SK-N-SH (cell line): ENCODE measurements at regions not wholly inside any gene's neighbourhood (a gene's known extent, or its start where the extent isn't known, plus 50 kb on each side); places are given as distances from the start of the nearest gene placed in this dataset.

Experiments used
- ELF1 ChIP-seq: IDR thresholded peaks from 2 replicates; pipeline ENCODE4 v1.4.0; 2012
- MEF2A ChIP-seq: IDR thresholded peaks from 2 replicates; pipeline ENCODE4 v1.4.0; 2012; ENCODE audit warnings: low read depth, borderline replicate concordance
- POLR2AphosphoS5 ChIP-seq: IDR thresholded peaks from 2 replicates; pipeline ENCODE4 v1.6.1; 2012; ENCODE audit warnings: low read depth, low read length
- RAD21 ChIP-seq: IDR thresholded peaks from 2 replicates; pipeline ENCODE4 v1.6.1; 2012; ENCODE audit warnings: mild to moderate bottlenecking, low read length
- RXRA ChIP-seq: IDR thresholded peaks from 2 replicates; pipeline ENCODE4 v1.4.0; 2012; ENCODE audit warnings: low read depth, mild to moderate bottlenecking, borderline replicate concordance
- TAF1 ChIP-seq: IDR thresholded peaks from 2 replicates; pipeline ENCODE4 v1.6.1; 2012; ENCODE audit warnings: low read depth, mild to moderate bottlenecking, low read length, moderate library complexity, borderline replicate concordance
- USF2 ChIP-seq: fragments of 150-350 bp; IDR thresholded peaks from 2 replicates; pipeline ENCODE4 v1.6.1; 2017; ENCODE audit warnings: antibody characterized with exemption, low read length, low read depth, borderline replicate concordance
- TF ChIP-seq, protein P1 (sequence below): fragments of 200-600 bp; sonication (generic); IDR thresholded peaks from 2 replicates; pipeline ENCODE4 v1.6.1; 2017; ENCODE audit warnings: antibody characterized with exemption, mild to moderate bottlenecking, moderate library complexity
- TF ChIP-seq, protein P2 (sequence below): IDR thresholded peaks from 2 replicates; pipeline ENCODE4 v1.4.0; 2012; ENCODE audit warnings: low read depth

DNA sequence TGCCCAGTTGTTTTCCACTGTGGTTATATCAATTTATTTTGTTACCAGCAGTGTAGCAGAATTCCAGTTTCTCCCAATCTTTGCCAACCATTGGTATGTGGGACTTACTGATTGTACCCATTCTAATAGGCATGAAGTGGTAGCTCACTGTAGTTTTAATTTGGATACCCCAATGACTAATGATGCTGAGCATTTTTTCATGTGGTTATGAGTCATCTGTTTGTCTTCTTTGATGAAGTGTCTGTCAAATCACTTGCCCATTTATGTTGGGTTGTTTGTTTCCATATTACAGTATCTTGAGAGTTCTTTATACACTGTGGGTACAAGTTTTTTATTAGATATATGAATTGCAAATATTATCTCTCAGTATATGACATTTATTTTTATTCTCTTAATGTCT is 644.3 kb downstream of the NR2F2 start:
- no peak for TF ChIP-seq RAD21
- TF ChIP-seq, protein P1, sequence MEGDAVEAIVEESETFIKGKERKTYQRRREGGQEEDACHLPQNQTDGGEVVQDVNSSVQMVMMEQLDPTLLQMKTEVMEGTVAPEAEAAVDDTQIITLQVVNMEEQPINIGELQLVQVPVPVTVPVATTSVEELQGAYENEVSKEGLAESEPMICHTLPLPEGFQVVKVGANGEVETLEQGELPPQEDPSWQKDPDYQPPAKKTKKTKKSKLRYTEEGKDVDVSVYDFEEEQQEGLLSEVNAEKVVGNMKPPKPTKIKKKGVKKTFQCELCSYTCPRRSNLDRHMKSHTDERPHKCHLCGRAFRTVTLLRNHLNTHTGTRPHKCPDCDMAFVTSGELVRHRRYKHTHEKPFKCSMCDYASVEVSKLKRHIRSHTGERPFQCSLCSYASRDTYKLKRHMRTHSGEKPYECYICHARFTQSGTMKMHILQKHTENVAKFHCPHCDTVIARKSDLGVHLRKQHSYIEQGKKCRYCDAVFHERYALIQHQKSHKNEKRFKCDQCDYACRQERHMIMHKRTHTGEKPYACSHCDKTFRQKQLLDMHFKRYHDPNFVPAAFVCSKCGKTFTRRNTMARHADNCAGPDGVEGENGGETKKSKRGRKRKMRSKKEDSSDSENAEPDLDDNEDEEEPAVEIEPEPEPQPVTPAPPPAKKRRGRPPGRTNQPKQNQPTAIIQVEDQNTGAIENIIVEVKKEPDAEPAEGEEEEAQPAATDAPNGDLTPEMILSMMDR = no peak
- TF ChIP-seq, protein P2, sequence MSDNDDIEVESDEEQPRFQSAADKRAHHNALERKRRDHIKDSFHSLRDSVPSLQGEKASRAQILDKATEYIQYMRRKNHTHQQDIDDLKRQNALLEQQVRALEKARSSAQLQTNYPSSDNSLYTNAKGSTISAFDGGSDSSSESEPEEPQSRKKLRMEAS = no peak
- no peak for TF ChIP-seq USF2
- TF ChIP-seq MEF2A = no peak
- TF ChIP-seq ELF1 = no peak
- TF ChIP-seq RXRA = no peak
- no peak for TF ChIP-seq TAF1
- TF ChIP-seq POLR2AphosphoS5 = no peak
